Trophoblast cell (in vitro differentiated cells and primary cell): ENCODE measurements at regions not wholly inside any gene's neighbourhood (a gene's known extent, or its start where the extent isn't known, plus 50 kb on each side); places are given as distances from the start of the nearest gene placed in this dataset.

Source experiments
- DNase-seq, 2 donors: peaks; one replicate each; pipeline ENCODE4 v3.0.0-alpha.2; 2016
- H2AFZ ChIP-seq: 2 replicates; pipeline ENCODE4 v1.6.1; 2013; ENCODE audit warnings: low read length, moderate library complexity, mild to moderate bottlenecking; ENCODE audit not compliant: insufficient read depth, poor library complexity
- H2AK5ac ChIP-seq: 2 replicates; pipeline ENCODE4 v1.6.1; 2013; ENCODE audit warnings: mild to moderate bottlenecking, low read length
- H2BK120ac ChIP-seq: 2 replicates; pipeline ENCODE4 v1.6.1; 2013; ENCODE audit warnings: low read length, mild to moderate bottlenecking, moderate library complexity; ENCODE audit not compliant: insufficient read depth, poor library complexity
- H2BK12ac ChIP-seq: 2 replicates; pipeline ENCODE4 v1.6.1; 2013; ENCODE audit warnings: mild to moderate bottlenecking, low read length, moderate library complexity
- H2BK5ac ChIP-seq: 2 replicates; pipeline ENCODE4 v1.6.1; 2013; ENCODE audit warnings: low read length, low read depth, moderate library complexity, mild to moderate bottlenecking; ENCODE audit not compliant: poor library complexity
- H3K14ac ChIP-seq: 2 replicates; pipeline ENCODE4 v1.6.1; 2013; ENCODE audit warnings: mild to moderate bottlenecking, low read length
- H3K18ac ChIP-seq: 2 replicates; pipeline ENCODE4 v1.6.1; 2013; ENCODE audit warnings: mild to moderate bottlenecking, low read length
- H3K23ac ChIP-seq: 2 replicates; pipeline ENCODE4 v1.6.1; 2013; ENCODE audit warnings: low read length
- H3K27ac ChIP-seq: 2 replicates; pipeline ENCODE4 v1.5.1; 2013; ENCODE audit warnings: low read depth, mild to moderate bottlenecking, inconsistent platforms, low read length, moderate library complexity
- H3K27me3 ChIP-seq: 2 replicates; pipeline ENCODE4 v1.6.1; 2013; ENCODE audit warnings: inconsistent platforms, mild to moderate bottlenecking, low read length, moderate library complexity; ENCODE audit not compliant: insufficient read depth
- H3K36me3 ChIP-seq, 2 experiments: 1 replicate in 1 of 2; 2 replicates in 1 of 2; pipeline ENCODE4 v1.6.1; 2013; ENCODE audit warnings: low read length in 2 of 2, mild to moderate bottlenecking in 2 of 2, moderate library complexity in 1 of 2; ENCODE audit not compliant: insufficient read depth in 2 of 2, control insufficient read depth in 1 of 2
- H3K4ac ChIP-seq: 2 replicates; pipeline ENCODE4 v1.6.1; 2013; ENCODE audit warnings: low read depth, mild to moderate bottlenecking, low read length, moderate library complexity
- H3K4me1 ChIP-seq, 2 experiments: 1 replicate in 1 of 2; 2 replicates in 1 of 2; pipeline ENCODE4 v1.6.1; 2013; ENCODE audit warnings: low read length in 2 of 2, mild to moderate bottlenecking in 2 of 2, moderate library complexity in 1 of 2; ENCODE audit not compliant: insufficient read depth in 2 of 2, control insufficient read depth in 1 of 2
- H3K4me2 ChIP-seq: 2 replicates; pipeline ENCODE4 v1.6.1; 2013; ENCODE audit warnings: inconsistent platforms, mild to moderate bottlenecking, low read length, moderate library complexity
- H3K4me3 ChIP-seq: 2 replicates; pipeline ENCODE4 v1.5.1; 2013; ENCODE audit warnings: mild to moderate bottlenecking, low read depth, low read length, inconsistent platforms
- H3K79me1 ChIP-seq: one replicate; pipeline ENCODE4 v1.6.1; 2013; ENCODE audit warnings: low read length
- H3K79me2 ChIP-seq: 2 replicates; pipeline ENCODE4 v1.6.1; 2013; ENCODE audit warnings: low read length, mild to moderate bottlenecking; ENCODE audit not compliant: control insufficient read depth, insufficient read depth, poor library complexity
- H3K9ac ChIP-seq: 2 replicates; pipeline ENCODE4 v1.6.1; 2013; ENCODE audit warnings: mild to moderate bottlenecking, low read length
- H3K9me3 ChIP-seq: 2 replicates; pipeline ENCODE4 v1.6.1; 2013; ENCODE audit warnings: low read depth, mild to moderate bottlenecking, control low read depth, inconsistent platforms, low read length; ENCODE audit not compliant: insufficient read depth
- H4K12ac ChIP-seq: 2 replicates; pipeline ENCODE4 v1.6.1; 2013; ENCODE audit warnings: low read depth, mild to moderate bottlenecking, low read length, moderate library complexity
- H4K8ac ChIP-seq: 2 replicates; pipeline ENCODE4 v1.6.1; 2013; ENCODE audit warnings: low read depth, mild to moderate bottlenecking, low read length, moderate library complexity
- H4K91ac ChIP-seq: one replicate; pipeline ENCODE4 v1.6.1; 2013; ENCODE audit warnings: low read depth, mild to moderate bottlenecking, low read length, moderate library complexity
- WGBS: extraction: QIAGEN DNeasy Blood & Tissue Kit; methylation state at CpG from one replicate; pipeline ENCODE4 v1.1.7; 2013; ENCODE audit warnings: missing lambda C conversion rate; ENCODE audit not compliant: insufficient read length, insufficient coverage; ENCODE audit errors: extremely low coverage; 5-methylcytosine and 5-hydroxymethylcytosine counted together

- WGBS, result no CpG with 5 or more reads among the region's 14 CpGs
- no peak overlapping the region for H3K4me2 ChIP-seq
- H4K91ac ChIP-seq, result no peak overlapping the region
- no peak for DNase-seq
- no peaks in the 10 kb centered on the region for H3K79me1 ChIP-seq
- no peaks in the 10 kb centered on the region for H3K36me3 ChIP-seq
- H3K27me3 ChIP-seq, result no peaks in the 10 kb centered on the region
- H3K4me3 ChIP-seq, result no peak overlapping the region
- H3K9me3 ChIP-seq, result no peaks in the 10 kb centered on the region
- H3K14ac ChIP-seq, result no peak overlapping the region
- H3K23ac ChIP-seq, result no peak overlapping the region
- H3K4me1 ChIP-seq, result no peaks in the 10 kb centered on the region
- no peak overlapping the region for H3K4ac ChIP-seq
- H3K27ac ChIP-seq, result no peak overlapping the region
- no peak overlapping the region for H2BK12ac ChIP-seq
- H2AFZ ChIP-seq, result no peak overlapping the region
- no peak overlapping the region for H2BK120ac ChIP-seq
- H2AK5ac ChIP-seq, result no peak overlapping the region
- H4K8ac ChIP-seq, result no peak overlapping the region
- no peak overlapping the region for H3K9ac ChIP-seq
- H4K12ac ChIP-seq, result no peak overlapping the region
- no peak overlapping the region for H3K18ac ChIP-seq
- no peak overlapping the region for H2BK5ac ChIP-seq
- H3K79me2 ChIP-seq, result no peaks in the 10 kb centered on the region
Observed at GRCh38 chr13:53240401-53241025, 211.9 kb downstream of the OLFM4 start.

GRCh38 chr13:53241891-53242348 is 213.3 kb downstream of the OLFM4 start:
- Histone ChIP-seq H3K4ac (no peak overlapping the region), H3K36me3 (no peaks in the 10 kb centered on the region), H3K79me2 (no peaks in the 10 kb centered on the region), H3K27me3 (no peaks in the 10 kb centered on the region), H3K18ac (no peak overlapping the region), H4K8ac (no peak overlapping the region), H2BK5ac (no peak overlapping the region), H3K9me3 (no peaks in the 10 kb centered on the region), H2AFZ (no peak overlapping the region), H3K14ac (no peak overlapping the region), H3K27ac (no peak overlapping the region), H3K9ac (no peak overlapping the region), H3K4me3 (no peak overlapping the region), H3K23ac (no peak overlapping the region), H2BK12ac (no peak overlapping the region), H3K4me2 (no peak overlapping the region), H3K4me1 (no peaks in the 10 kb centered on the region), H4K12ac (no peak overlapping the region), H3K79me1 (no peaks in the 10 kb centered on the region), H2BK120ac (no peak overlapping the region), H4K91ac (no peak overlapping the region), H2AK5ac (no peak overlapping the region)
- no CpG with 5 or more reads among the region's 5 CpGs for WGBS
- no peak for DNase-seq

DNA sequence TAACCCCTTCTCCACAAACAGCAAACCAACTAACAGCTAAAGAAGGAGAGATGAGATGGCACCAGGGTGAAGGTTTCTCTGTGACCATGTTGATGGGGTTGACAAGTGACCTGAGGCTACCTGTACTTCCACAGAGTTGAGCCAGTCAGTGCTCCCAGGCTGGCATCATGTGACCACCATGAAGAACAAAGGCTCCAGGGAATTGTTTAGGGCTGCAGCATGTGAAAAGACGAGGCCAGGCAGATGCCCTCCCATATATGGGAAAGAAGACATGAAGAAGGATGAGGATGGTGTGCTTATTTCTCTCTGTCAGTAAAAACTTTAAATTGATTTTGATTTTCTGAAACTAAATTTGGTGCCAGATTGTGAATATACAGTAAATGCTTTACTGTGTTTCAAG is 220.6 kb downstream of the OLFM4 start:
- H2AFZ ChIP-seq, result no peak overlapping the region
- no peak overlapping the region for H3K4ac ChIP-seq
- no peak overlapping the region for H3K18ac ChIP-seq
- no peak overlapping the region for H2AK5ac ChIP-seq
- H3K9me3 ChIP-seq, result no peaks in the 10 kb centered on the region
- no peak overlapping the region for H3K23ac ChIP-seq
- H3K79me1 ChIP-seq, result no peaks in the 10 kb centered on the region
- no peak overlapping the region for H3K9ac ChIP-seq
- no peak overlapping the region for H3K4me3 ChIP-seq
- WGBS, result no CpG with 5 or more reads among the region's 1 CpG
- H3K27ac ChIP-seq, result no peak overlapping the region
- H3K27me3 ChIP-seq, result no peaks in the 10 kb centered on the region
- no peak for DNase-seq
- H2BK120ac ChIP-seq, result no peak overlapping the region
- no peak overlapping the region for H4K12ac ChIP-seq
- H2BK5ac ChIP-seq, result no peak overlapping the region
- no peak overlapping the region for H4K91ac ChIP-seq
- no peak overlapping the region for H3K14ac ChIP-seq
- H4K8ac ChIP-seq, result no peak overlapping the region
- no peak overlapping the region for H3K4me2 ChIP-seq
- H3K4me1 ChIP-seq, result no peaks in the 10 kb centered on the region
- no peaks in the 10 kb centered on the region for H3K36me3 ChIP-seq
- H2BK12ac ChIP-seq, result no peak overlapping the region
- no peaks in the 10 kb centered on the region for H3K79me2 ChIP-seq

- H4K91ac ChIP-seq, result no peak overlapping the region
Observed at GRCh38 chr13:53250272-53250875, 221.8 kb downstream of the OLFM4 start.

More at GRCh38 chr13:53250272-53250875, 221.8 kb downstream of the OLFM4 start:
- H2BK120ac ChIP-seq, result no peak overlapping the region
- H3K14ac ChIP-seq, result no peak overlapping the region
- H3K9ac ChIP-seq, result no peak overlapping the region
- H3K9me3 ChIP-seq, result no peaks in the 10 kb centered on the region
- no CpG with 5 or more reads among the region's 6 CpGs for WGBS
- no peak overlapping the region for H3K23ac ChIP-seq
- no peak overlapping the region for H3K4me2 ChIP-seq
- no peaks in the 10 kb centered on the region for H3K36me3 ChIP-seq
- no peak overlapping the region for H2BK5ac ChIP-seq
- H3K4me1 ChIP-seq, result no peaks in the 10 kb centered on the region
- peak; percentile 33 to 90 for DNase-seq
- H2BK12ac ChIP-seq, result no peak overlapping the region
- no peak overlapping the region for H3K4me3 ChIP-seq
- no peaks in the 10 kb centered on the region for H3K27me3 ChIP-seq
- no peaks in the 10 kb centered on the region for H3K79me2 ChIP-seq
- no peak overlapping the region for H4K8ac ChIP-seq
- H2AK5ac ChIP-seq, result no peak overlapping the region
- H3K79me1 ChIP-seq, result no peaks in the 10 kb centered on the region
- H4K12ac ChIP-seq, result no peak overlapping the region
- no peak overlapping the region for H3K27ac ChIP-seq
- H3K18ac ChIP-seq, result no peak overlapping the region
- H3K4ac ChIP-seq, result no peak overlapping the region
- no peak overlapping the region for H2AFZ ChIP-seq
